SU-DHL-6 (cell line): ENCODE measurements at regions not wholly inside any gene's neighbourhood (a gene's known extent, or its start where the extent isn't known, plus 50 kb on each side); places are given as distances from the start of the nearest gene placed in this dataset.

Experiments
- H2AFZ ChIP-seq: fragments of 200-600 bp; sonication (generic); 2 replicates; pipeline ENCODE4 v1.6.1; 2014; ENCODE audit warnings: low read depth, mild to moderate bottlenecking, moderate library complexity, mixed read lengths, antibody characterized with exemption, low read length; ENCODE audit not compliant: severe bottlenecking
- H3F3A ChIP-seq: fragments of 200-600 bp; shearing (Covaris generic); 2 replicates; pipeline ENCODE4 v1.6.0; 2016; ENCODE audit warnings: antibody characterized with exemption, mild to moderate bottlenecking; ENCODE audit not compliant: insufficient read depth
- H3K27ac ChIP-seq: fragments of 200-600 bp; sonication (generic); 2 replicates; pipeline ENCODE4 v1.5.1; 2016; ENCODE audit warnings: low read depth, mild to moderate bottlenecking, low read length, moderate library complexity, mixed read lengths
- H3K27me3 ChIP-seq: fragments of 200-600 bp; sonication (generic), shearing (Covaris generic); 2 replicates; pipeline ENCODE4 v1.6.0; 2014; ENCODE audit warnings: mild to moderate bottlenecking, low read length
- H3K36me3 ChIP-seq: fragments of 200-600 bp; sonication (generic); 2 replicates; pipeline ENCODE4 v1.6.1; 2014; ENCODE audit warnings: mild to moderate bottlenecking, low read length, mixed read lengths
- H3K4me2 ChIP-seq: fragments of 300-600, 200-600 bp; shearing (Covaris generic), sonication (generic); 2 replicates; pipeline ENCODE4 v1.6.0; 2014; ENCODE audit warnings: low read length, low read depth, mild to moderate bottlenecking; ENCODE audit not compliant: poor library complexity, severe bottlenecking
- H3K4me3 ChIP-seq: fragments of 200-600 bp; sonication (generic); 2 replicates; pipeline ENCODE4 v1.5.1; 2014; ENCODE audit warnings: antibody characterized with exemption, low read length, mild to moderate bottlenecking, mixed read lengths; ENCODE audit not compliant: insufficient read depth, poor library complexity, severe bottlenecking
- H3K79me2 ChIP-seq: fragments of 200-600 bp; sonication (generic); 2 replicates; pipeline ENCODE4 v1.6.1; 2014; ENCODE audit warnings: mild to moderate bottlenecking, low read length, moderate library complexity; ENCODE audit not compliant: insufficient read depth
- H3K9ac ChIP-seq: fragments of 200-600 bp; sonication (generic); 2 replicates; pipeline ENCODE4 v1.7.0; 2014; ENCODE audit warnings: mild to moderate bottlenecking, low read length
- H3K9me2 ChIP-seq: fragments of 200-600 bp; sonication (generic); replicated peaks from 2 replicates; pipeline ENCODE4 v1.6.1; 2014; ENCODE audit warnings: low read length; ENCODE audit not compliant: insufficient read depth
- H3K9me3 ChIP-seq: fragments of 200-600 bp; sonication (generic); 2 replicates; pipeline ENCODE4 v1.6.1; 2014; ENCODE audit warnings: low read length, mixed read lengths; ENCODE audit not compliant: insufficient read depth
- H4K20me1 ChIP-seq: fragments of 200-600 bp; sonication (generic); 2 replicates; pipeline ENCODE4 v1.6.1; 2014; ENCODE audit warnings: low read depth, mild to moderate bottlenecking, antibody characterized with exemption, low read length, moderate library complexity, mixed read lengths
- CTCF ChIP-seq: fragments of 200-600 bp; sonication (generic); IDR thresholded peaks from one replicate; pipeline ENCODE4 v1.5.1; 2017; ENCODE audit warnings: antibody characterized with exemption, mild to moderate bottlenecking, low read length, moderate library complexity; ENCODE audit not compliant: insufficient read depth, poor library complexity, severe bottlenecking
- EZH2phosphoT487 ChIP-seq: fragments of 200-600 bp; sonication (generic), shearing (Covaris generic); conservative IDR thresholded peaks from 2 replicates; pipeline ENCODE4 v1.6.1; 2018; ENCODE audit warnings: mild to moderate bottlenecking, antibody characterized with exemption, low read length, moderate library complexity, mixed read lengths

DNA sequence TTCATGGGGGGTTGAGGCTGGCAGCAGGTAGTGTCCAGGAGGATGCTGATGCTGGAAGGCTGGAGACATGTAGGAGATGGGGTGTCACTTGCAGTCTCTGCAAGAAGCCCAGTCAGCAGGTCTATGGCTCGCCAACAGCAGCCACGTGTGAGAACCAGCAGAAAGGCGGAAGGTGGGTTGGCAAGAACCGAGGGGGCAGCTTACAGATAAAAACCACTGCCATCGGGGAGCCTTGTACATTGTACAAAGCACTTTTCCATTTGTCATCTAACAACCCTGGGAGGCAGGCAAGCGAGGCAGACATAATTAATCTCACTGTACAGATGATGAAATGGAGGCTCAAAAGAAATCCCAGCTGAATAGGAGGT, 167.2 kb downstream of the KCNA5 start:
- no peak overlapping the region for H2AFZ ChIP-seq
- H4K20me1 ChIP-seq, result no peaks in the 10 kb centered on the region
- H3K79me2 ChIP-seq, result no peaks in the 10 kb centered on the region
- H3K9me3 ChIP-seq, result no peaks in the 10 kb centered on the region
- no peak overlapping the region for H3K4me2 ChIP-seq
- H3F3A ChIP-seq, result no peaks in the 10 kb centered on the region
- H3K27ac ChIP-seq, result no peak overlapping the region
- no peaks in the 10 kb centered on the region for H3K9me2 ChIP-seq
- no peaks in the 10 kb centered on the region for H3K27me3 ChIP-seq
- TF ChIP-seq CTCF (no peak), EZH2phosphoT487 (no peak)
- H3K9ac ChIP-seq, result no peak overlapping the region
- no peaks in the 10 kb centered on the region for H3K36me3 ChIP-seq
- H3K4me3 ChIP-seq, result no peak overlapping the region

DNA sequence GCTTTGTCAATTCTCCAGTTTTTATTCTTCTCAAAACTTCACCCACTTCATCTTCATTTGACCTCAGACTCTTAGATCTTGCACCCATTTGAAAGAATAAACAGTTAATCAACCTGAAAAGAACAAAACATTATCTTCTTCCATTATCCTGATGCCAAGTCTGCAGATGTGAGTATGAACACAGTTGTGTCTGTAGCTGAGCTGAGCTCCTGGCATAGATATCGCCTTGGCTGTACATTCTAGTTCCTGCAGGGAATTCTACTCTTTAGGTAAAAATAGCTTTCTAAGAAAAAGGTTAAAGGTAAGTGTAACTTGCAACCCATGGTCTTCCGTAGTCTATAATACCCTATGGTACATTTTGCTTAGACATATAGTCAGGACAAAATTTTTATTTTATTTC, 169.7 kb downstream of the KCNA5 start:
- Histone ChIP-seq H3K27ac (no peak overlapping the region), H3K79me2 (no peaks in the 10 kb centered on the region), H3K4me3 (no peak overlapping the region), H3K9me3 (no peaks in the 10 kb centered on the region), H3K4me2 (no peak overlapping the region), H3K27me3 (no peaks in the 10 kb centered on the region), H3F3A (no peaks in the 10 kb centered on the region), H3K9ac (no peak overlapping the region), H2AFZ (no peak overlapping the region), H4K20me1 (no peaks in the 10 kb centered on the region), H3K36me3 (no peaks in the 10 kb centered on the region), H3K9me2 (no peaks in the 10 kb centered on the region)
- no peak for TF ChIP-seq CTCF
- TF ChIP-seq EZH2phosphoT487, result no peak

- H4K20me1 ChIP-seq, result no peaks in the 10 kb centered on the region
- H3K79me2 ChIP-seq, result no peaks in the 10 kb centered on the region
- no peaks in the 10 kb centered on the region for H3K9me3 ChIP-seq
- H3F3A ChIP-seq, result no peaks in the 10 kb centered on the region
- H3K27me3 ChIP-seq, result no peaks in the 10 kb centered on the region
- no peak overlapping the region for H3K27ac ChIP-seq
- H3K9ac ChIP-seq, result no peak overlapping the region
- no peaks in the 10 kb centered on the region for H3K36me3 ChIP-seq
- no peak overlapping the region for H2AFZ ChIP-seq
- TF ChIP-seq EZH2phosphoT487 (no peak), CTCF (no peak)
- no peak overlapping the region for H3K4me2 ChIP-seq
- H3K4me3 ChIP-seq, result no peak overlapping the region
- no peaks in the 10 kb centered on the region for H3K9me2 ChIP-seq
Observed at GRCh38 chr12:5213990-5214389, 170.3 kb downstream of the KCNA5 start.

DNA sequence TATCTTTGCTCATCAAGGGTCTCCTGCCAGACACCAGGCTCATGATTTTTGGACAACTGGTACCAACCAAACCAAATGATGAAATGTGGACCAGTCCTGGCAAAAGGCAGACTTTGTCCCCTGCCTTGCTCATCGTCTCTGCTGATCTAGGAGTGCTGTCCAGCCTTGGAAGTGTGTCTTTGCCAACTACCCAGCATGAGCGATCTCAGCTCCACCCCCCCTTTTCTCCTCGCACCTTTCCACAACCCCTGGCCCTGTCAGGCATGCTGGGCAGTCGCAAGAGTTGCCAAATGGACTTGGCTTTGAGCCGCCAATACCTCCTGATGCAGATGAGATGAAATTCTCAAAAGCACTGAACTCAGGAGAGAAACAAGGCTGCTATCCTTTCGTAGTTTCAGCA, 174.3 kb downstream of the KCNA5 start:
- no peak overlapping the region for H3K4me2 ChIP-seq
- no peak overlapping the region for H3K27ac ChIP-seq
- no peak overlapping the region for H3K4me3 ChIP-seq
- no peaks in the 10 kb centered on the region for H3K36me3 ChIP-seq
- no peaks in the 10 kb centered on the region for H3K27me3 ChIP-seq
- no peaks in the 10 kb centered on the region for H3K9me2 ChIP-seq
- no peaks in the 10 kb centered on the region for H3K79me2 ChIP-seq
- no peak overlapping the region for H3K9ac ChIP-seq
- H2AFZ ChIP-seq, result no peak overlapping the region
- TF ChIP-seq EZH2phosphoT487 (no peak), CTCF (no peak)
- no peaks in the 10 kb centered on the region for H3F3A ChIP-seq
- no peaks in the 10 kb centered on the region for H4K20me1 ChIP-seq
- no peaks in the 10 kb centered on the region for H3K9me3 ChIP-seq
